IMR-90 (cell line): ENCODE measurements at regions not wholly inside any gene's neighbourhood (a gene's known extent, or its start where the extent isn't known, plus 50 kb on each side); places are given as distances from the start of the nearest gene placed in this dataset.

Experiments used
- ATAC-seq: fragments of 200-7000 bp; cut with Tn5 transposase; 2 replicates; pipeline ENCODE4 v1.9.1; 2020; ENCODE audit warnings: low read depth, mild to moderate bottlenecking, moderate library complexity
- BruUV-seq: library from RNA; stranded (reverse); fragments of 400-500 nt; replicated peaks from 2 replicates; lab custom pipeline; 2021; lab: Mats Ljungman, UMichigan
- CTCF ChIA-PET: fragments of 300-600 bp; formaldehyde crosslinking; extraction: SDS; loops from one replicate; lab custom pipeline; 2021; ENCODE audit warnings: antibody characterized with exemption; lab: Yijun Ruan, JAX
- POLR2A ChIA-PET: fragments of 300-600 bp; sonication (Branson Sonifier 250); formaldehyde crosslinking; loops from one replicate; lab custom pipeline; 2022; ENCODE audit warnings: antibody characterized with exemption; ENCODE audit not compliant: unreplicated experiment; lab: Charles Lee
- DNase-seq: peaks from one replicate; pipeline ENCODE4 v3.0.0; 2013
- H2AFZ ChIP-seq: replicated peaks from 2 replicates; pipeline ENCODE3; 2013; ENCODE audit warnings: low read length, mild to moderate bottlenecking; ENCODE audit not compliant: poor library complexity
- H2AK5ac ChIP-seq: 2 replicates; pipeline ENCODE4 v1.6.1; 2013; ENCODE audit warnings: low read depth, low read length, inconsistent platforms
- H2AK9ac ChIP-seq: replicated peaks from 2 replicates; pipeline ENCODE3; 2013; ENCODE audit warnings: mild to moderate bottlenecking, low read depth, low read length, moderate library complexity; ENCODE audit not compliant: poor library complexity
- H2BK120ac ChIP-seq: 2 replicates; pipeline ENCODE4 v1.6.1; 2013; ENCODE audit warnings: low read depth, low read length, inconsistent platforms
- H2BK15ac ChIP-seq: 3 replicates; pipeline ENCODE4 v1.6.1; 2013; ENCODE audit warnings: low read depth, low read length, inconsistent platforms
- H2BK20ac ChIP-seq: 2 replicates; pipeline ENCODE4 v1.6.1; 2013; ENCODE audit warnings: low read depth, mild to moderate bottlenecking, inconsistent platforms, low read length, moderate library complexity
- H2BK5ac ChIP-seq: 2 replicates; pipeline ENCODE4 v1.6.1; 2013; ENCODE audit warnings: mild to moderate bottlenecking, low read depth, low read length, inconsistent platforms; ENCODE audit not compliant: poor library complexity, severe bottlenecking
- H3K14ac ChIP-seq: replicated peaks from 2 replicates; pipeline ENCODE4 v1.6.1; 2013; ENCODE audit warnings: low read depth, low read length, inconsistent platforms
- H3K18ac ChIP-seq: 2 replicates; pipeline ENCODE4 v1.6.1; 2013; ENCODE audit warnings: low read depth, low read length, control low read depth
- H3K23ac ChIP-seq: 2 replicates; pipeline ENCODE4 v1.6.1; 2013; ENCODE audit warnings: low read depth, low read length, inconsistent platforms
- H3K27ac ChIP-seq: 2 replicates; pipeline ENCODE4 v1.5.1; 2013; ENCODE audit warnings: mild to moderate bottlenecking, control low read depth, low read length; ENCODE audit not compliant: insufficient read depth
- H3K27me3 ChIP-seq: 2 replicates; pipeline ENCODE4 v1.6.1; 2013; ENCODE audit warnings: low read length; ENCODE audit not compliant: control insufficient read depth, insufficient read depth
- H3K36me3 ChIP-seq: 2 replicates; pipeline ENCODE4 v1.6.1; 2013; ENCODE audit warnings: low read length, mixed read lengths; ENCODE audit not compliant: control insufficient read depth, insufficient read depth
- H3K4ac ChIP-seq: 2 replicates; pipeline ENCODE4 v1.6.1; 2013; ENCODE audit warnings: low read depth, low read length, inconsistent platforms
- H3K4me1 ChIP-seq: 2 replicates; pipeline ENCODE4 v1.6.1; 2013; ENCODE audit warnings: low read length, mixed read lengths; ENCODE audit not compliant: control insufficient read depth, insufficient read depth
- H3K4me2 ChIP-seq: 2 replicates; pipeline ENCODE4 v1.6.1; 2013; ENCODE audit warnings: low read depth, mild to moderate bottlenecking, control low read depth, low read length, moderate library complexity
- H3K4me3 ChIP-seq: 2 replicates; pipeline ENCODE4 v1.5.1; 2013; ENCODE audit warnings: low read depth, mild to moderate bottlenecking, control low read depth, low read length, moderate library complexity; ENCODE audit not compliant: insufficient read depth
- H3K56ac ChIP-seq: 2 replicates; pipeline ENCODE4 v1.6.1; 2013; ENCODE audit warnings: low read length, inconsistent platforms; ENCODE audit not compliant: insufficient read depth; ENCODE audit errors: extremely low read depth
- H3K79me1 ChIP-seq, 2 experiments: 2 replicates each; pipeline ENCODE4 v1.6.1; 2013; ENCODE audit warnings: low read length in 2 of 2, inconsistent platforms in 1 of 2, low read depth in 1 of 2
- H3K9ac ChIP-seq: 2 replicates; pipeline ENCODE4 v1.6.1; 2013; ENCODE audit warnings: low read depth, low read length, control low read depth
- H3K9me1 ChIP-seq: 2 replicates; pipeline ENCODE4 v1.6.1; 2013; ENCODE audit warnings: low read length, inconsistent platforms; ENCODE audit not compliant: insufficient read depth
- H3K9me3 ChIP-seq: 2 replicates; pipeline ENCODE4 v1.6.1; 2013; ENCODE audit warnings: low read length; ENCODE audit not compliant: control insufficient read depth, insufficient read depth
- H4K20me1 ChIP-seq: 2 replicates; pipeline ENCODE4 v1.6.1; 2013; ENCODE audit warnings: low read length, inconsistent platforms; ENCODE audit not compliant: insufficient read depth
- H4K5ac ChIP-seq: 2 replicates; pipeline ENCODE4 v1.6.1; 2013; ENCODE audit warnings: mild to moderate bottlenecking, low read depth, low read length, control low read depth
- H4K8ac ChIP-seq, 2 experiments: 2 replicates each; pipeline ENCODE4 v1.6.1; 2013; ENCODE audit warnings: low read depth in 2 of 2, low read length in 2 of 2, control low read depth in 1 of 2, inconsistent platforms in 1 of 2
- H4K91ac ChIP-seq: 2 replicates; pipeline ENCODE4 v1.6.1; 2013; ENCODE audit warnings: low read depth, low read length, inconsistent platforms; ENCODE audit not compliant: insufficient read depth
- BHLHE40 ChIP-seq: fragments of 150-350 bp; IDR thresholded peaks from 2 replicates; pipeline ENCODE4 v1.6.1; 2016; ENCODE audit warnings: mild to moderate bottlenecking, low read depth, low read length
- CEBPB ChIP-seq: IDR thresholded peaks from 2 replicates; pipeline ENCODE4 v1.6.1; 2012; ENCODE audit warnings: low read depth, low read length, improper control_type of control experiment
- CHD1 ChIP-seq: IDR thresholded peaks from 2 replicates; pipeline ENCODE4 v1.6.1; 2012; ENCODE audit warnings: low read depth, low read length, improper control_type of control experiment
- ELK1 ChIP-seq: fragments of 150-350 bp; IDR thresholded peaks from 2 replicates; pipeline ENCODE4 v1.6.1; 2016; ENCODE audit warnings: low read depth, mild to moderate bottlenecking, low read length, moderate library complexity, borderline replicate concordance
- FOS ChIP-seq: fragments of 150-350 bp; IDR thresholded peaks from 2 replicates; pipeline ENCODE4 v1.6.1; 2016; ENCODE audit warnings: low read depth, low read length
- MAFK ChIP-seq: IDR thresholded peaks from 2 replicates; pipeline ENCODE4 v1.6.1; 2012; ENCODE audit warnings: low read depth, low read length, improper control_type of control experiment
- MAZ ChIP-seq: IDR thresholded peaks from 2 replicates; pipeline ENCODE4 v1.6.1; 2012; ENCODE audit warnings: low read depth, mild to moderate bottlenecking, low read length, improper control_type of control experiment, moderate library complexity, borderline replicate concordance
- MXI1 ChIP-seq: IDR thresholded peaks from 2 replicates; pipeline ENCODE4 v1.6.1; 2012; ENCODE audit warnings: low read depth, mild to moderate bottlenecking, low read length, moderate library complexity, borderline replicate concordance
- NFE2L2 ChIP-seq: fragments of 150-350 bp; IDR thresholded peaks from 2 replicates; pipeline ENCODE4 v1.6.1; 2016; ENCODE audit warnings: low read depth, mild to moderate bottlenecking, low read length
- POLR2A ChIP-seq: IDR thresholded peaks from 2 replicates; pipeline ENCODE4 v1.6.1; 2012; ENCODE audit warnings: mild to moderate bottlenecking, low read depth, low read length
- RAD21 ChIP-seq: IDR thresholded peaks from 2 replicates; pipeline ENCODE4 v1.6.1; 2012; ENCODE audit warnings: low read length, improper control_type of control experiment
- RCOR1 ChIP-seq: IDR thresholded peaks from 2 replicates; pipeline ENCODE4 v1.6.1; 2012; ENCODE audit warnings: mild to moderate bottlenecking, low read length, improper control_type of control experiment; ENCODE audit not compliant: insufficient replicate concordance
- RFX5 ChIP-seq: IDR thresholded peaks from 2 replicates; pipeline ENCODE4 v1.8.0; 2012; ENCODE audit warnings: low read depth, mild to moderate bottlenecking, low read length, moderate library complexity
- SMC3 ChIP-seq: fragments of 150-350 bp; IDR thresholded peaks from 2 replicates; pipeline ENCODE4 v1.6.1; 2016; ENCODE audit warnings: low read depth, mild to moderate bottlenecking, antibody characterized with exemption, low read length, moderate library complexity
- USF2 ChIP-seq: fragments of 150-350 bp; IDR thresholded peaks from 2 replicates; pipeline ENCODE4 v1.6.1; 2017; ENCODE audit warnings: mild to moderate bottlenecking, antibody characterized with exemption, low read length, low read depth
- WGBS, 2 experiments: methylation state at CpG; one replicate each; pipeline versions ENCODE4 v1.1.5 to v1.1.7; 2013; ENCODE audit warnings: missing lambda C conversion rate in 2 of 2; ENCODE audit not compliant: insufficient read length in 1 of 2; ENCODE audit errors: extremely low coverage in 2 of 2; 5-methylcytosine and 5-hydroxymethylcytosine counted together
- dilution Hi-C: fragments of 300-500 bp; cut with HindIII; formaldehyde crosslinking; loops from one replicate; pipeline ENCODE4 v1.14.3; 2018; ENCODE audit warnings: low sequenced_read_pairs; ENCODE audit not compliant: unreplicated experiment
- in situ Hi-C: fragments of 300-500 bp; cut with MboI; formaldehyde crosslinking; loops from 3 replicates; pipeline ENCODE4 v1.14.3; 2019; ENCODE audit warnings: low sequenced_read_pairs, inconsistent platforms, mixed read lengths
- intact Hi-C: fragments of 100-400 bp; cut with micrococcal nuclease; formaldehyde crosslinking; loops from 2 replicates; pipeline ENCODE4 v1.10.0; 2022
- TF ChIP-seq, protein P1 (sequence below): conservative IDR thresholded peaks from 2 replicates; pipeline ENCODE4 v1.5.1; 2012; ENCODE audit warnings: mild to moderate bottlenecking, low read depth, low read length, improper control_type of control experiment

- H2AK9ac ChIP-seq: no peak overlapping the region
- no peaks in the 10 kb centered on the region for H3K27me3 ChIP-seq
- no peaks in the 10 kb centered on the region for H3K9me3 ChIP-seq
- H3K4me3 ChIP-seq: no peak overlapping the region
- dilution Hi-C loops: no loop called here
- no peak overlapping the region for H3K23ac ChIP-seq
- no peak overlapping the region for H2BK5ac ChIP-seq
- H3K18ac ChIP-seq: no peak overlapping the region
- WGBS, 2 experiments: no CpG with 5 or more reads among the region's 1 CpG
- no peak overlapping the region for H3K9ac ChIP-seq
- no peak overlapping the region for H3K4me2 ChIP-seq
- no peaks in the 10 kb centered on the region for H3K79me1 ChIP-seq
- ATAC-seq (no peak), DNase-seq (no peak)
- POLR2A ChIA-PET: no interaction called here
- H2BK20ac ChIP-seq: no peak overlapping the region
- in situ Hi-C loops: no loop called here
- CTCF ChIA-PET: no interaction called here
- H3K4me1 ChIP-seq: no peaks in the 10 kb centered on the region
- H4K20me1 ChIP-seq: no peaks in the 10 kb centered on the region
- no peak overlapping the region for H4K91ac ChIP-seq
- no peak overlapping the region for H2AK5ac ChIP-seq
- H2AFZ ChIP-seq: no peak overlapping the region
- H3K4ac ChIP-seq: no peak overlapping the region
- H3K36me3 ChIP-seq: no peaks in the 10 kb centered on the region
- intact Hi-C loops: no loop called here
- no TSS peak for BruUV-seq
- TF ChIP-seq NFE2L2 (no peak), RFX5 (no peak), MAZ (no peak), CHD1 (no peak), USF2 (no peak), FOS (no peak), POLR2A (no peak), SMC3 (no peak), MXI1 (no peak), ELK1 (no peak), MAFK (no peak), RAD21 (no peak), CEBPB (no peak), BHLHE40 (no peak), RCOR1 (no peak)
- TF ChIP-seq, protein P1, sequence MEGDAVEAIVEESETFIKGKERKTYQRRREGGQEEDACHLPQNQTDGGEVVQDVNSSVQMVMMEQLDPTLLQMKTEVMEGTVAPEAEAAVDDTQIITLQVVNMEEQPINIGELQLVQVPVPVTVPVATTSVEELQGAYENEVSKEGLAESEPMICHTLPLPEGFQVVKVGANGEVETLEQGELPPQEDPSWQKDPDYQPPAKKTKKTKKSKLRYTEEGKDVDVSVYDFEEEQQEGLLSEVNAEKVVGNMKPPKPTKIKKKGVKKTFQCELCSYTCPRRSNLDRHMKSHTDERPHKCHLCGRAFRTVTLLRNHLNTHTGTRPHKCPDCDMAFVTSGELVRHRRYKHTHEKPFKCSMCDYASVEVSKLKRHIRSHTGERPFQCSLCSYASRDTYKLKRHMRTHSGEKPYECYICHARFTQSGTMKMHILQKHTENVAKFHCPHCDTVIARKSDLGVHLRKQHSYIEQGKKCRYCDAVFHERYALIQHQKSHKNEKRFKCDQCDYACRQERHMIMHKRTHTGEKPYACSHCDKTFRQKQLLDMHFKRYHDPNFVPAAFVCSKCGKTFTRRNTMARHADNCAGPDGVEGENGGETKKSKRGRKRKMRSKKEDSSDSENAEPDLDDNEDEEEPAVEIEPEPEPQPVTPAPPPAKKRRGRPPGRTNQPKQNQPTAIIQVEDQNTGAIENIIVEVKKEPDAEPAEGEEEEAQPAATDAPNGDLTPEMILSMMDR: no peak
- H3K14ac ChIP-seq: no peak overlapping the region
- no peaks in the 10 kb centered on the region for H3K9me1 ChIP-seq
- no peak overlapping the region for H2BK15ac ChIP-seq
- H3K56ac ChIP-seq: no peak overlapping the region
- no peak overlapping the region for H2BK120ac ChIP-seq
- H4K8ac ChIP-seq: no peak overlapping the region
- no peak overlapping the region for H3K27ac ChIP-seq
- H4K5ac ChIP-seq: no peak overlapping the region
These were observed 148.7 kb downstream of the CDRT15L2 start for GRCh38 chr17:20728181-20728580.
